Hepatocyte (in vitro differentiated cells): ENCODE measurements at regions not wholly inside any gene's neighbourhood (a gene's known extent, or its start where the extent isn't known, plus 50 kb on each side); places are given as distances from the start of the nearest gene placed in this dataset.

Experiments used
- CTCF ChIP-seq: fragments of 200-600 bp; sonication (generic); IDR thresholded peaks from 2 replicates; pipeline ENCODE4 v1.5.1; 2016; ENCODE audit warnings: antibody characterized with exemption, mild to moderate bottlenecking; ENCODE audit not compliant: poor library complexity
- EZH2 ChIP-seq: fragments of 200-600 bp; sonication (generic); IDR thresholded peaks from 2 replicates; pipeline ENCODE4 v1.6.1; 2016; ENCODE audit warnings: antibody characterized with exemption, mild to moderate bottlenecking, borderline replicate concordance
- EZH2phosphoT487 ChIP-seq: fragments of 200-600 bp; sonication (generic); IDR thresholded peaks from one replicate; pipeline ENCODE4 v1.6.1; 2018; ENCODE audit warnings: antibody characterized with exemption, mild to moderate bottlenecking, low read depth, moderate library complexity; ENCODE audit not compliant: unreplicated experiment, severe bottlenecking

- TF ChIP-seq CTCF (no peak), EZH2 (no peak), EZH2phosphoT487 (no peak)
Measured at GRCh38 chr1:78325293-78325692, 165.5 kb upstream of the PTGFR start.
